ENCODE measurements at regions not wholly inside any gene's neighbourhood (a gene's known extent, or its start where the extent isn't known, plus 50 kb on each side); places are given as distances from the start of the nearest gene placed in this dataset.

GRCh38 chr11:15884777-15885540 is 471.4 kb downstream of the SOX6 start:
- in situ Hi-C loops (cut with MboI; ENCODE audit: low pct_unique_long_range_greater_than_20kb, low sequenced_read_pairs, unreplicated experiment): no loop called here
- TF ChIP-seq CTCF (IDR thresholded peaks at IDR 0.05; ENCODE audit: extremely low read depth, insufficient read depth, missing control alignments): no peak

GRCh38 chr11:15885854-15886253 is 470.5 kb downstream of the SOX6 start:
- DNase-seq (ENCODE audit: low spot score): no peak
- no peak for TF ChIP-seq CTCF (IDR thresholded peaks at IDR 0.05; ENCODE audit: extremely low read depth, insufficient read depth, missing control alignments)
- in situ Hi-C loops (cut with MboI; ENCODE audit: low pct_unique_long_range_greater_than_20kb, low sequenced_read_pairs, unreplicated experiment): no loop called here

More at GRCh38 chr11:15884777-15885540, 471.4 kb downstream of the SOX6 start:
- no peak for DNase-seq (ENCODE audit: low spot score)

- in situ Hi-C loops (cut with MboI; ENCODE audit: low pct_unique_long_range_greater_than_20kb, low sequenced_read_pairs, unreplicated experiment): no loop called here
- TF ChIP-seq CTCF (IDR thresholded peaks at IDR 0.05; ENCODE audit: extremely low read depth, insufficient read depth, missing control alignments): no peak
- no peak for DNase-seq (ENCODE audit: low spot score)
Observed at GRCh38 chr11:15886299-15886698, 470.0 kb downstream of the SOX6 start.

GRCh38 chr11:15886866-15887265 is 469.5 kb downstream of the SOX6 start:
- no peak for TF ChIP-seq CTCF (IDR thresholded peaks at IDR 0.05; ENCODE audit: extremely low read depth, insufficient read depth, missing control alignments)
- in situ Hi-C loops (cut with MboI; ENCODE audit: low pct_unique_long_range_greater_than_20kb, low sequenced_read_pairs, unreplicated experiment): no loop called here
- DNase-seq (ENCODE audit: low spot score): no peak

GRCh38 chr11:15888556-15889345 is 467.6 kb downstream of the SOX6 start:
- no peak for TF ChIP-seq CTCF (IDR thresholded peaks at IDR 0.05; ENCODE audit: extremely low read depth, insufficient read depth, missing control alignments)
- in situ Hi-C loops (cut with MboI; ENCODE audit: low pct_unique_long_range_greater_than_20kb, low sequenced_read_pairs, unreplicated experiment): no loop called here
- DNase-seq (ENCODE audit: low spot score): no peak

- DNase-seq (ENCODE audit: low spot score): no peak
- no peak for TF ChIP-seq CTCF (IDR thresholded peaks at IDR 0.05; ENCODE audit: extremely low read depth, insufficient read depth, missing control alignments)
- in situ Hi-C loops (cut with MboI; ENCODE audit: low pct_unique_long_range_greater_than_20kb, low sequenced_read_pairs, unreplicated experiment): no loop called here
Observed at GRCh38 chr11:15889363-15890030, 466.8 kb downstream of the SOX6 start.
